ENCODE measurements at regions not wholly inside any gene's neighbourhood (a gene's known extent, or its start where the extent isn't known, plus 50 kb on each side); places are given as distances from the start of the nearest gene placed in this dataset.

DNA sequence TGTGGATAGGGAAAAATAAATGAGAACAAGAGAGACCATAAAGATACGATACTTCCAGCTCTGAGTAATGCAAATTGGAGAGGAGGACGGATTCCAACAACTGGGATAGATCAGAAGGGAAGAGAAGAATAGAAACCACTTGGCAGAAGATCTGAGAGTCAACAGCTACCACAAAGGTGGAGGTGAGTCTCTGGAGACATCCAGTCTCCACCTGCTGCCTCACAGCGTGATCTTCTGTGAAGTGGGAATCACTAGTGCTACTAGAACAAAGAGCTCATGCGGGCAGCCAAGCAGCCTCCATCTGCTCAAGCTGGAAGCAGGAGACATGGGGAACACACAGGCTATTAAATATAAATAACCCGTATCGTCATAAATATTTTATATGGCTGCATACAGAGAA lies 558.5 kb upstream of the CFAP20DC start:
- no peak for FAIRE-seq
- DNase-seq (ENCODE audit: low read depth) = no peak

DNA sequence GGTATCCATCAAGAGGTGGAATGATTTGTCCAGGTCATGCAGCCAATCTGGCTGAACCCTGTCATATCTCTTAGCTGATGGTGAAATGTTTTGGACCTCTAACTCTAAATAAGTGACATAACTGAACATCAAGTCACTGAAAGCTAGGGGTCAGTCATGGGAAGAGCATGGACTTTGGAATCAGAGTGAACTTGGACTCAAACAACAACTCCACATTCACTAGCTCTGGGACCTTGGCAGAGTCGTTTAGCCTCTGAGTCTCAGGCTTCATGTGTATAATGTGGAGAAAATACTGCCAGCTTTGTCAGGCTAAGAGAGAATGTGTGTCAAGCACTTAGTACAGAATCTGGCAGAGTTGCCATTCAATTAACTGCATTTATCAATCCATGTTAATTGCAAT lies 557.8 kb upstream of the CFAP20DC start:
- Histone ChIP-seq H3K36me3 (ENCODE audit: insufficient read depth, low read length) (no peaks in the 10 kb centered on the region), H3K4me1 (ENCODE audit: insufficient read depth, low read length) (no peaks in the 10 kb centered on the region), H3K4me3 (ENCODE audit: insufficient read depth, low read depth, low read length) (no peak overlapping the region), H3K9me3 (ENCODE audit: insufficient read depth, low read depth, low read length) (no peaks in the 10 kb centered on the region), H2AFZ (ENCODE audit: low read depth, low read length) (no peak overlapping the region), H3K79me2 (ENCODE audit: insufficient read depth, low read length) (no peaks in the 10 kb centered on the region), H3K27me3 (ENCODE audit: insufficient read depth, low read length) (no peaks in the 10 kb centered on the region), H3K4me2 (ENCODE audit: low read length) (no peak overlapping the region), H4K20me1 (ENCODE audit: insufficient read depth, low read length) (no peaks in the 10 kb centered on the region), H3K9ac (ENCODE audit: low read length) (no peak overlapping the region), H3K27ac (ENCODE audit: low read depth, low read length) (no peak overlapping the region)
- Mint-ChIP-seq H3K9me3 (ENCODE audit: unreplicated experiment) (no peaks in the 10 kb centered on the region), H3K27me3 (ENCODE audit: low read depth, unreplicated experiment) (peaks cover 3% of the 10 kb centered on the region), H3K4me1 (ENCODE audit: low read depth, unreplicated experiment) (peaks cover 10% of the 10 kb centered on the region), H3K36me3 (ENCODE audit: low read depth, unreplicated experiment) (no peaks in the 10 kb centered on the region), H3K4me3 (ENCODE audit: unreplicated experiment) (no peak overlapping the region), H3K27ac (ENCODE audit: unreplicated experiment) (no peak overlapping the region)
- DNase-seq (ENCODE audit: low read depth) = no peak
- FAIRE-seq = no peak
- TF ChIP-seq, protein P1, sequence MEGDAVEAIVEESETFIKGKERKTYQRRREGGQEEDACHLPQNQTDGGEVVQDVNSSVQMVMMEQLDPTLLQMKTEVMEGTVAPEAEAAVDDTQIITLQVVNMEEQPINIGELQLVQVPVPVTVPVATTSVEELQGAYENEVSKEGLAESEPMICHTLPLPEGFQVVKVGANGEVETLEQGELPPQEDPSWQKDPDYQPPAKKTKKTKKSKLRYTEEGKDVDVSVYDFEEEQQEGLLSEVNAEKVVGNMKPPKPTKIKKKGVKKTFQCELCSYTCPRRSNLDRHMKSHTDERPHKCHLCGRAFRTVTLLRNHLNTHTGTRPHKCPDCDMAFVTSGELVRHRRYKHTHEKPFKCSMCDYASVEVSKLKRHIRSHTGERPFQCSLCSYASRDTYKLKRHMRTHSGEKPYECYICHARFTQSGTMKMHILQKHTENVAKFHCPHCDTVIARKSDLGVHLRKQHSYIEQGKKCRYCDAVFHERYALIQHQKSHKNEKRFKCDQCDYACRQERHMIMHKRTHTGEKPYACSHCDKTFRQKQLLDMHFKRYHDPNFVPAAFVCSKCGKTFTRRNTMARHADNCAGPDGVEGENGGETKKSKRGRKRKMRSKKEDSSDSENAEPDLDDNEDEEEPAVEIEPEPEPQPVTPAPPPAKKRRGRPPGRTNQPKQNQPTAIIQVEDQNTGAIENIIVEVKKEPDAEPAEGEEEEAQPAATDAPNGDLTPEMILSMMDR (IDR thresholded peaks at IDR 0.05; ENCODE audit: insufficient read depth, low read depth, low read length) = no peak
- no peak for TF ChIP-seq EZH2 (IDR thresholded peaks at IDR 0.05; ENCODE audit: insufficient read depth, low read length)

More for the DNA sequence above, 558.5 kb upstream of the CFAP20DC start:
- no peak overlapping the region for H3K4me3 ChIP-seq (ENCODE audit: insufficient read depth, low read depth, low read length)
- H3K4me2 ChIP-seq (ENCODE audit: low read length) = no peak overlapping the region
- no peaks in the 10 kb centered on the region for H3K4me1 ChIP-seq (ENCODE audit: insufficient read depth, low read length)
- no peak overlapping the region for H2AFZ ChIP-seq (ENCODE audit: low read depth, low read length)
- Mint-ChIP-seq H3K4me3 (ENCODE audit: unreplicated experiment) (no peak overlapping the region), H3K36me3 (ENCODE audit: low read depth, unreplicated experiment) (no peaks in the 10 kb centered on the region), H3K4me1 (ENCODE audit: low read depth, unreplicated experiment) (peaks cover 10% of the 10 kb centered on the region), H3K9me3 (ENCODE audit: unreplicated experiment) (peaks cover 3% of the 10 kb centered on the region), H3K27me3 (ENCODE audit: low read depth, unreplicated experiment) (peaks cover 3% of the 10 kb centered on the region), H3K27ac (ENCODE audit: unreplicated experiment) (no peak overlapping the region)
- H3K27ac ChIP-seq (ENCODE audit: low read depth, low read length) = no peak overlapping the region
- H3K36me3 ChIP-seq (ENCODE audit: insufficient read depth, low read length) = no peaks in the 10 kb centered on the region
- H3K27me3 ChIP-seq (ENCODE audit: insufficient read depth, low read length) = no peaks in the 10 kb centered on the region
- no peak overlapping the region for H3K9ac ChIP-seq (ENCODE audit: low read length)
- no peaks in the 10 kb centered on the region for H4K20me1 ChIP-seq (ENCODE audit: insufficient read depth, low read length)
- no peaks in the 10 kb centered on the region for H3K79me2 ChIP-seq (ENCODE audit: insufficient read depth, low read length)
- no peaks in the 10 kb centered on the region for H3K9me3 ChIP-seq (ENCODE audit: insufficient read depth, low read depth, low read length)
- TF ChIP-seq, protein P1 (IDR thresholded peaks at IDR 0.05; ENCODE audit: insufficient read depth, low read depth, low read length) = no peak
- no peak for TF ChIP-seq EZH2 (IDR thresholded peaks at IDR 0.05; ENCODE audit: insufficient read depth, low read length)

DNA sequence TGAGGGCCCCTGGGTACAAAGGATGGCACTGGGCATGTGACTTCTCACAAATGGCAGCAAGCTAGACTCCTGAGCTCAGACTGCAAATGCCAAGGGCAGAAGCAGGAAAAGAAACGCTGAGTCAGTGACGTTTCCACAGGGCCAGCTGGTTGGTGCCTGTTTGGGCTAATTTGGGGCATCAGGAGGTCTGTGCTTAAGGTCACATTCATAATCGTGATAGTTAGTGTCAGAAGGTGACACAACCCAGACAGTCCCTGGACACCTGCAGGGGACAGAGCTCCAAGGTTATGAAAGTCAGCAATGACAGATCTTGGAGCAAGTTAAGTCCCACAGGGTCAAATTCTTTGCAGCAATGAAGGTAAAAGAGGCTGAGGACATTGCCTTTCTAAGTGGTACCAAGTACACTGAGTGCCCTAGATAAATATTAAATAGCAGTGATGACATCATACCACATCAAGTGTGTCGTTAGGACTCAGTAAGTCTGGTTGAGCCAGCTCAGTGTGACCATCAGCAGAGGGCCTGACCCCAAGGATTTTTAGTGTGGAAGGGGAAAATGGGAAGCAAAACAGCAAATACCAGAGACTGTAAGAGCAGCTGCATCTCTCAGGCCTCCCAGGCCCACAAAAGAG lies 556.9 kb upstream of the CFAP20DC start:
- Histone ChIP-seq H3K4me3 (ENCODE audit: insufficient read depth, low read depth, low read length) (no peak overlapping the region), H4K20me1 (ENCODE audit: insufficient read depth, low read length) (no peaks in the 10 kb centered on the region), H2AFZ (ENCODE audit: low read depth, low read length) (no peak overlapping the region), H3K9me3 (ENCODE audit: insufficient read depth, low read depth, low read length) (no peaks in the 10 kb centered on the region), H3K79me2 (ENCODE audit: insufficient read depth, low read length) (no peaks in the 10 kb centered on the region), H3K4me1 (ENCODE audit: insufficient read depth, low read length) (no peaks in the 10 kb centered on the region), H3K27me3 (ENCODE audit: insufficient read depth, low read length) (no peaks in the 10 kb centered on the region), H3K4me2 (ENCODE audit: low read length) (no peak overlapping the region), H3K9ac (ENCODE audit: low read length) (no peak overlapping the region), H3K36me3 (ENCODE audit: insufficient read depth, low read length) (no peaks in the 10 kb centered on the region), H3K27ac (ENCODE audit: low read depth, low read length) (no peak overlapping the region)
- H3K27me3 Mint-ChIP-seq (ENCODE audit: low read depth, unreplicated experiment) = peaks cover 3% of the 10 kb centered on the region
- no peaks in the 10 kb centered on the region for H3K36me3 Mint-ChIP-seq (ENCODE audit: low read depth, unreplicated experiment)
- peaks cover 9% of the 10 kb centered on the region for H3K4me1 Mint-ChIP-seq (ENCODE audit: low read depth, unreplicated experiment)
- H3K4me3 Mint-ChIP-seq (ENCODE audit: unreplicated experiment) = no peak overlapping the region
- FAIRE-seq (no peak), DNase-seq (ENCODE audit: low read depth) (no peak)
- no peak overlapping the region for H3K27ac Mint-ChIP-seq (ENCODE audit: unreplicated experiment)
- no peaks in the 10 kb centered on the region for H3K9me3 Mint-ChIP-seq (ENCODE audit: unreplicated experiment)
- TF ChIP-seq, protein P1 (IDR thresholded peaks at IDR 0.05; ENCODE audit: insufficient read depth, low read depth, low read length) = no peak
- TF ChIP-seq EZH2 (IDR thresholded peaks at IDR 0.05; ENCODE audit: insufficient read depth, low read length) = no peak
